Neural cell (in vitro differentiated cells): ENCODE measurements at regions not wholly inside any gene's neighbourhood (a gene's known extent, or its start where the extent isn't known, plus 50 kb on each side); places are given as distances from the start of the nearest gene placed in this dataset.

Experiments used
- EP300 ChIP-seq: fragments of 450-650 bp; conservative IDR thresholded peaks from 2 replicates; pipeline ENCODE4 v1.6.1; 2014; ENCODE audit warnings: antibody characterized with exemption, mild to moderate bottlenecking, moderate library complexity; ENCODE audit not compliant: poor library complexity, severe bottlenecking
- EZH2 ChIP-seq: fragments of 200-600, 300-800 bp; shearing (Covaris generic), sonication (generic); IDR thresholded peaks from 2 replicates; pipeline ENCODE4 v1.6.1; 2014; ENCODE audit warnings: antibody characterized with exemption, low read length, borderline replicate concordance, mild to moderate bottlenecking; ENCODE audit not compliant: insufficient read depth, poor library complexity, severe bottlenecking
- MXI1 ChIP-seq: fragments of 450-650 bp; conservative IDR thresholded peaks from 2 replicates; pipeline ENCODE4 v1.6.1; 2014; ENCODE audit warnings: antibody characterized with exemption, mild to moderate bottlenecking; ENCODE audit not compliant: poor library complexity, severe bottlenecking
- POLR2AphosphoS5 ChIP-seq: IDR thresholded peaks from 2 replicates; pipeline ENCODE4 v1.6.1; 2012
- SMC3 ChIP-seq: fragments of 450-650 bp; conservative IDR thresholded peaks from 2 replicates; pipeline ENCODE4 v1.6.1; 2014; ENCODE audit warnings: antibody characterized with exemption, mild to moderate bottlenecking, moderate library complexity; ENCODE audit not compliant: poor library complexity
- TAF1 ChIP-seq: IDR thresholded peaks from 2 replicates; pipeline ENCODE4 v1.6.1; 2012; ENCODE audit warnings: low read depth
- TF ChIP-seq, protein P1 (sequence below): fragments of 450-650 bp; IDR thresholded peaks from 2 replicates; pipeline ENCODE4 v1.5.1; 2014; ENCODE audit warnings: antibody characterized with exemption, mild to moderate bottlenecking, moderate library complexity; ENCODE audit not compliant: poor library complexity, severe bottlenecking

DNA sequence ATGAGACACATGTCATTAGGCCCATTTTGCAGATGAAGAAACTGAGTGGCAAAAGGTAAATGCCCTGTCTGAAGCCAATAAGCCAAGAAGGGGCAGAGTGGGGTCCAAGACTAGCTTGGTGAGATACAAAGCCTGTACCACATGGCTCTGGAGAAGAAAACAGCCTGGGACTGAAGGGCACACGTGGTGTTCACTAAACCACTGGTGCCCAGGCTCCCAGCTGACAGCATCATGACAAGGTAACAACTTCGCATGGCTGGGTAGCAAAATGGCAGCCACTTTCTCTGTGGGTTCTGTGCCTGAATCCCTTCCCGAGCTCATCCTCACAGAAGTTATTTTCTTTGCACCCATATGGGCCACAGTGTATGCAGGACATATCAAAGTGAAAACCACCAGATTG lies 229.6 kb downstream of the RAB11FIP2 start:
- TF ChIP-seq, protein P1, sequence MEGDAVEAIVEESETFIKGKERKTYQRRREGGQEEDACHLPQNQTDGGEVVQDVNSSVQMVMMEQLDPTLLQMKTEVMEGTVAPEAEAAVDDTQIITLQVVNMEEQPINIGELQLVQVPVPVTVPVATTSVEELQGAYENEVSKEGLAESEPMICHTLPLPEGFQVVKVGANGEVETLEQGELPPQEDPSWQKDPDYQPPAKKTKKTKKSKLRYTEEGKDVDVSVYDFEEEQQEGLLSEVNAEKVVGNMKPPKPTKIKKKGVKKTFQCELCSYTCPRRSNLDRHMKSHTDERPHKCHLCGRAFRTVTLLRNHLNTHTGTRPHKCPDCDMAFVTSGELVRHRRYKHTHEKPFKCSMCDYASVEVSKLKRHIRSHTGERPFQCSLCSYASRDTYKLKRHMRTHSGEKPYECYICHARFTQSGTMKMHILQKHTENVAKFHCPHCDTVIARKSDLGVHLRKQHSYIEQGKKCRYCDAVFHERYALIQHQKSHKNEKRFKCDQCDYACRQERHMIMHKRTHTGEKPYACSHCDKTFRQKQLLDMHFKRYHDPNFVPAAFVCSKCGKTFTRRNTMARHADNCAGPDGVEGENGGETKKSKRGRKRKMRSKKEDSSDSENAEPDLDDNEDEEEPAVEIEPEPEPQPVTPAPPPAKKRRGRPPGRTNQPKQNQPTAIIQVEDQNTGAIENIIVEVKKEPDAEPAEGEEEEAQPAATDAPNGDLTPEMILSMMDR: no peak
- TF ChIP-seq EP300 (no peak), POLR2AphosphoS5 (no peak), EZH2 (no peak), MXI1 (no peak), TAF1 (no peak), SMC3 (no peak)
